Naive B cell (primary cell): ENCODE measurements at regions not wholly inside any gene's neighbourhood (a gene's known extent, or its start where the extent isn't known, plus 50 kb on each side); places are given as distances from the start of the nearest gene placed in this dataset.

Source experiments
- ATAC-seq, 2 donors: fragments of 150-1000 bp; cut with Tn5 transposase; 2 replicates each; pipeline ENCODE4 v1.10.0; 2021; ENCODE audit warnings: low read depth in 2 of 2, mild to moderate bottlenecking in 2 of 2, moderate library complexity in 2 of 2
- DNase-seq: peaks from one replicate; pipeline ENCODE4 v3.0.0; 2022
- H3K27ac Mint-ChIP-seq, 6 donors: one replicate each; pipeline ENCODE4 v1.8.0; 2020 to 2022; ENCODE audit warnings: mild to moderate bottlenecking in 6 of 6, mixed read lengths in 6 of 6, moderate library complexity in 5 of 6, inconsistent platforms in 2 of 6
- H3K27me3 Mint-ChIP-seq, 3 donors: one replicate each; pipeline ENCODE4 v1.8.0; 2021 to 2022; ENCODE audit warnings: mixed read lengths in 3 of 3, mild to moderate bottlenecking in 1 of 3
- H3K36me3 Mint-ChIP-seq, 2 donors: one replicate each; pipeline ENCODE4 v1.8.0; 2020 to 2022; ENCODE audit warnings: mixed read lengths in 2 of 2, inconsistent platforms in 1 of 2, mild to moderate bottlenecking in 1 of 2
- H3K4me1 Mint-ChIP-seq, 3 donors: one replicate each; pipeline ENCODE4 v1.8.0; 2020 to 2022; ENCODE audit warnings: mixed read lengths in 3 of 3, inconsistent platforms in 1 of 3, mild to moderate bottlenecking in 1 of 3, moderate library complexity in 1 of 3
- H3K4me3 Mint-ChIP-seq, 8 donors: one replicate each; pipeline ENCODE4 v1.8.0; 2020 to 2022; ENCODE audit warnings: mild to moderate bottlenecking in 8 of 8, mixed read lengths in 8 of 8, moderate library complexity in 8 of 8, inconsistent platforms in 2 of 8
- H3K9me3 Mint-ChIP-seq, 7 donors: one replicate each; pipeline ENCODE4 v1.8.0; 2020 to 2022; ENCODE audit warnings: mixed read lengths in 7 of 7, mild to moderate bottlenecking in 5 of 7, inconsistent platforms in 2 of 7, moderate library complexity in 1 of 7

- H3K4me1 Mint-ChIP-seq: no peaks in the 10 kb centered on the region
- DNase-seq (no peak), ATAC-seq (no peak)
- H3K27me3 Mint-ChIP-seq: peaks cover 16 to 43% (median 42%) of the 10 kb centered on the region in 3 donors
- H3K27ac Mint-ChIP-seq: no peak overlapping the region
- no peaks in the 10 kb centered on the region for H3K36me3 Mint-ChIP-seq
- no peak overlapping the region for H3K4me3 Mint-ChIP-seq
- H3K9me3 Mint-ChIP-seq: peaks cover 0 to 2% (median 0%) of the 10 kb centered on the region in 7 donors
Measured at GRCh38 chr9:91485006-91485405, 61.4 kb upstream of the NFIL3 start.

- H3K9me3 Mint-ChIP-seq: peaks cover 0 to 2% (median 0%) of the 10 kb centered on the region in 7 donors
- ATAC-seq: no peak
- peaks cover 16 to 35% (median 32%) of the 10 kb centered on the region in 3 donors for H3K27me3 Mint-ChIP-seq
- DNase-seq: no peak
- H3K27ac Mint-ChIP-seq: no peak overlapping the region
- H3K4me1 Mint-ChIP-seq: no peaks in the 10 kb centered on the region
- H3K4me3 Mint-ChIP-seq: no peak overlapping the region
- no peaks in the 10 kb centered on the region for H3K36me3 Mint-ChIP-seq
Measured at GRCh38 chr9:91483835-91484234, 60.2 kb upstream of the NFIL3 start.

GRCh38 chr9:91483189-91483691 is 59.6 kb upstream of the NFIL3 start:
- no peak for DNase-seq
- H3K9me3 Mint-ChIP-seq: peaks cover 0 to 2% (median 0%) of the 10 kb centered on the region in 7 donors

GRCh38 chr9:91481972-91482371 is 58.3 kb upstream of the NFIL3 start:
- DNase-seq: no peak
- no peak for ATAC-seq
- H3K4me1 Mint-ChIP-seq: no peaks in the 10 kb centered on the region
- no peak overlapping the region for H3K4me3 Mint-ChIP-seq
- H3K27ac Mint-ChIP-seq: peak overlapping the region in 1 of 6 donors; percentile 21
- H3K9me3 Mint-ChIP-seq: no peaks in the 10 kb centered on the region
- H3K27me3 Mint-ChIP-seq: peaks cover 16 to 43% (median 32%) of the 10 kb centered on the region in 3 donors
- no peaks in the 10 kb centered on the region for H3K36me3 Mint-ChIP-seq

More at GRCh38 chr9:91483189-91483691, 59.6 kb upstream of the NFIL3 start:
- H3K4me1 Mint-ChIP-seq: no peaks in the 10 kb centered on the region
- H3K36me3 Mint-ChIP-seq: no peaks in the 10 kb centered on the region
- no peak overlapping the region for H3K27ac Mint-ChIP-seq
- H3K4me3 Mint-ChIP-seq: no peak overlapping the region
- ATAC-seq: no peak
- peaks cover 19 to 40% (median 36%) of the 10 kb centered on the region in 3 donors for H3K27me3 Mint-ChIP-seq

GRCh38 chr9:91477106-91477505 is 53.5 kb upstream of the NFIL3 start:
- DNase-seq (no peak), ATAC-seq (no peak)
- peaks cover 1 to 12% (median 6%) of the 10 kb centered on the region in 7 donors for H3K9me3 Mint-ChIP-seq
- no peak overlapping the region for H3K27ac Mint-ChIP-seq
- peaks cover 0 to 17% of the 10 kb centered on the region in 2 donors for H3K36me3 Mint-ChIP-seq
- no peaks in the 10 kb centered on the region for H3K4me1 Mint-ChIP-seq
- H3K4me3 Mint-ChIP-seq: no peak overlapping the region
- H3K27me3 Mint-ChIP-seq: peaks cover 29 to 47% (median 31%) of the 10 kb centered on the region in 3 donors

GRCh38 chr9:91474656-91475055 is 51.0 kb upstream of the NFIL3 start:
- no peaks in the 10 kb centered on the region for H3K4me1 Mint-ChIP-seq
- DNase-seq (no peak), ATAC-seq (no peak)
- H3K27me3 Mint-ChIP-seq: peaks cover 33 to 62% (median 49%) of the 10 kb centered on the region in 3 donors
- peaks cover 3 to 19% (median 10%) of the 10 kb centered on the region in 7 donors for H3K9me3 Mint-ChIP-seq
- H3K27ac Mint-ChIP-seq: no peak overlapping the region
- H3K36me3 Mint-ChIP-seq: peaks cover 0 to 18% of the 10 kb centered on the region in 2 donors
- H3K4me3 Mint-ChIP-seq: no peak overlapping the region
